Thyroid gland (tissue), 4 donors: ENCODE measurements at regions not wholly inside any gene's neighbourhood (a gene's known extent, or its start where the extent isn't known, plus 50 kb on each side); places are given as distances from the start of the nearest gene placed in this dataset.

Experiments used
- CTCF ChIP-seq, 6 experiments: fragments of 200-600 bp in 3 of 6; fragments of 450-650 bp in 3 of 6; sonication (generic) in 3 of 6; IDR thresholded peaks; one replicate each; pipeline ENCODE4 v1.5.1; 2016 to 2019; ENCODE audit warnings: antibody characterized with exemption in 6 of 6, mild to moderate bottlenecking in 2 of 6, inconsistent platforms in 1 of 6, moderate library complexity in 1 of 6
- POLR2A ChIP-seq, 2 donors: fragments of 450-650 bp; IDR thresholded peaks; one replicate each; pipeline ENCODE4 v1.6.1; 2017; ENCODE audit warnings: antibody characterized with exemption in 2 of 2, mild to moderate bottlenecking in 2 of 2, moderate library complexity in 1 of 2

GRCh38 chr12:125919856-125920470 is 854.7 kb downstream of the AACS start:
- TF ChIP-seq POLR2A (IDR thresholded peaks at IDR 0.05) (no peak), CTCF (IDR thresholded peaks at IDR 0.05) (no peak)
